HepG2 (cell line): ENCODE measurements at regions not wholly inside any gene's neighbourhood (a gene's known extent, or its start where the extent isn't known, plus 50 kb on each side); places are given as distances from the start of the nearest gene placed in this dataset.

Experiments used
- ATAC-seq: fragments of 200-7000 bp; cut with Tn5 transposase; 3 replicates; pipeline ENCODE4 v1.9.1; 2020; ENCODE audit warnings: mild to moderate bottlenecking, moderate library complexity
- BruUV-seq: library from RNA; stranded (reverse); fragments of 400-500 nt; replicated peaks from 2 replicates; lab custom pipeline; 2021; lab: Mats Ljungman, UMichigan
- CTCF ChIA-PET: fragments of 300-600 bp; formaldehyde crosslinking; extraction: SDS; loops from one replicate; lab custom pipeline; 2021; ENCODE audit warnings: low total read pairs, inconsistent platforms, low intra/inter-chr PET ratio; lab: Yijun Ruan, JAX
- POLR2A ChIA-PET: fragments of 350-600 bp; sonication (Branson Sonifier 250); formaldehyde crosslinking; loops from one replicate; lab custom pipeline; 2020; ENCODE audit warnings: antibody characterized with exemption, inconsistent platforms; lab: Yijun Ruan, JAX
- DNase-seq: peaks from one replicate; pipeline ENCODE4 v3.0.0-alpha.2; 2015; ENCODE audit warnings: low spot score
- FAIRE-seq: peaks from 3 replicates; lab custom pipeline; 2011; peaks lifted over from hg19 to GRCh38; lab: Jason Lieb, UNC
- H2AFZ ChIP-seq: one replicate; pipeline ENCODE4 v1.6.1; 2011; ENCODE audit warnings: low read length, inconsistent platforms
- H3K27ac ChIP-seq: fragments of 300-600 bp; 3 replicates; pipeline ENCODE4 v1.8.0; 2011; ENCODE audit warnings: mixed run types, mild to moderate bottlenecking, mixed read lengths, low read length, inconsistent platforms; ENCODE audit not compliant: insufficient read depth; ENCODE audit errors: extremely low read length
- H3K27me3 ChIP-seq, 2 experiments: fragments of 200-600 bp in 1 of 2; 2 replicates in 1 of 2; 3 replicates in 1 of 2; pipeline versions ENCODE4 v1.6.0 to v1.8.0; 2011; ENCODE audit warnings: low read length in 2 of 2, mild to moderate bottlenecking in 2 of 2, moderate library complexity in 2 of 2, inconsistent platforms in 1 of 2; ENCODE audit not compliant: insufficient read depth in 2 of 2, control insufficient read depth in 1 of 2
- H3K36me3 ChIP-seq, 2 experiments: fragments of 200-600 bp in 1 of 2; replicated peaks in 1 of 2; 2 replicates in 1 of 2; 3 replicates in 1 of 2; pipeline versions ENCODE4 v1.5.1 to v1.8.0; 2011; ENCODE audit warnings: low read length in 2 of 2, inconsistent platforms in 1 of 2; ENCODE audit not compliant: insufficient read depth in 2 of 2, control insufficient read depth in 1 of 2
- H3K4me1 ChIP-seq: 2 replicates; pipeline ENCODE4 v1.5.1; 2012; ENCODE audit warnings: low read length, inconsistent platforms; ENCODE audit not compliant: insufficient read depth
- H3K4me2 ChIP-seq: 2 replicates; pipeline ENCODE4 v1.6.0; 2011; ENCODE audit warnings: low read depth, low read length, inconsistent platforms
- H3K4me3 ChIP-seq, 3 experiments: fragments of 200-600 bp in 1 of 3; sonication (generic), shearing (Covaris generic) in 1 of 3; replicated peaks in 1 of 3; 2 replicates each; pipeline ENCODE4 v1.5.1; 2011 to 2016; ENCODE audit warnings: low read length in 3 of 3, inconsistent platforms in 2 of 3, low read depth in 2 of 3, mild to moderate bottlenecking in 2 of 3, control low read depth in 1 of 3, mixed read lengths in 1 of 3; ENCODE audit not compliant: insufficient read depth in 1 of 3
- H3K79me2 ChIP-seq: one replicate; pipeline ENCODE4 v1.6.1; 2011; ENCODE audit warnings: low read length, inconsistent platforms; ENCODE audit not compliant: insufficient read depth
- H3K9ac ChIP-seq: 2 replicates; pipeline ENCODE4 v1.6.0; 2011; ENCODE audit warnings: mild to moderate bottlenecking, low read depth, low read length, inconsistent platforms; ENCODE audit not compliant: insufficient read depth
- H3K9me3 ChIP-seq: 2 replicates; pipeline ENCODE4 v1.5.1; 2012; ENCODE audit warnings: mild to moderate bottlenecking, low read length
- H4K20me1 ChIP-seq: 2 replicates; pipeline ENCODE4 v1.6.0; 2011; ENCODE audit warnings: inconsistent platforms, mild to moderate bottlenecking, low read length, moderate library complexity; ENCODE audit not compliant: insufficient read depth
- MNT ChIP-seq: fragments of 450-650 bp; IDR thresholded peaks from 2 replicates; pipeline ENCODE4 v1.6.1; 2016
- PHF20 ChIP-seq: sonication (generic); formaldehyde crosslinking; IDR thresholded peaks from 2 replicates; pipeline ENCODE4 v1.5.0; 2020; ENCODE audit warnings: mild to moderate bottlenecking, missing genetic modification reagents
- XRCC5 ChIP-seq: fragments of 200-400 bp; formaldehyde crosslinking; optimal IDR thresholded peaks from 2 replicates; pipeline ENCODE3; 2017; ENCODE audit warnings: mild to moderate bottlenecking, low read length
- ZFP62 ChIP-seq: sonication (generic); formaldehyde crosslinking; IDR thresholded peaks from 2 replicates; pipeline ENCODE4 v1.4.0; 2020; ENCODE audit warnings: missing genetic modification reagents
- ZNF225 ChIP-seq: sonication (generic); formaldehyde crosslinking; IDR thresholded peaks from 2 replicates; pipeline ENCODE4 v1.4.0; 2020; ENCODE audit warnings: mild to moderate bottlenecking, missing genetic modification reagents
- ZNF550 ChIP-seq: sonication (generic); formaldehyde crosslinking; IDR thresholded peaks from 2 replicates; pipeline ENCODE4 v1.4.0; 2020; ENCODE audit warnings: mild to moderate bottlenecking, missing genetic modification reagents, borderline replicate concordance
- ZNF670 ChIP-seq: sonication (generic); formaldehyde crosslinking; IDR thresholded peaks from 2 replicates; pipeline ENCODE4 v1.8.0; 2022; ENCODE audit warnings: mild to moderate bottlenecking, missing genetic modification reagents, borderline replicate concordance
- ZNF891 ChIP-seq: sonication (generic); formaldehyde crosslinking; IDR thresholded peaks from 2 replicates; pipeline ENCODE4 v1.5.0; 2020; ENCODE audit warnings: mild to moderate bottlenecking, missing genetic modification reagents
- WGBS: methylation state at CpG from one replicate; pipeline ENCODE4 v1.1.6; 2017; ENCODE audit warnings: low lambda C conversion rate; 5-methylcytosine and 5-hydroxymethylcytosine counted together
- in situ Hi-C: cut with HindIII; loops from 2 replicates; pipeline ENCODE4 v1.10.0; 2017; ENCODE audit warnings: low pct_unique_long_range_greater_than_20kb; ENCODE audit not compliant: extremely low pct_ligation_motif_present
- intact Hi-C: fragments of 100-400 bp; cut with micrococcal nuclease; formaldehyde crosslinking; loops from one replicate; pipeline ENCODE4 v1.10.0; 2022; ENCODE audit not compliant: unreplicated experiment
- TF ChIP-seq, protein P1 (sequence below): sonication (generic); formaldehyde crosslinking; IDR thresholded peaks from 2 replicates; pipeline ENCODE4 v1.4.0; 2020; ENCODE audit warnings: missing genetic modification reagents
- TF ChIP-seq, protein P2 (sequence below): sonication (generic); formaldehyde crosslinking; IDR thresholded peaks from 2 replicates; pipeline ENCODE4 v1.5.0; 2020; ENCODE audit warnings: mild to moderate bottlenecking, missing genetic modification reagents, borderline replicate concordance

DNA sequence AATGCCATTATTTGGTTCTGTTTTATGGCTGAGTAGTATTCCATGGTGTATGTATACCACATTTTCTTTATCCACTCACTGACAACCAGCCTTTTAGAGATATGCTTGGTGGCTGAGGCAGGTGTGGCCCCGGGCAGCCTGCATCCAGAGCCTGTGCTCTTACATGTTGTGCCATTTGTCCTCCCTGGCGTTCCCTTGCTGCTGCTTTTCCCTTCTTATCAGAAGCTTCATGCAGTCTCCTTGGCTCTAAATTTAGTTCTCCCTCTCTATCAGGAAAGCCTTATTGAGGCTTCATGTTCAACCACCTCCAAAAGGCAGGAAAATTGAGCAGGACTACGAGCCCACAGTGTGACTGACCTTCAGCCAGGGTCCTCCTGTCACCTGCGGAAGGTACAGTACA lies 131.7 kb upstream of the ITGA6 start:
- WGBS, result 27% methylated on average over 4 of the region's 4 CpGs
- CTCF ChIA-PET, result no interaction called here
- intact Hi-C loops, result no loop called here

More for the DNA sequence above, 131.7 kb upstream of the ITGA6 start:
- Histone ChIP-seq H3K4me3 (no peak overlapping the region), H3K27ac (no peak overlapping the region), H3K36me3 (no peaks in the 10 kb centered on the region), H3K27me3 (peaks cover 0 to 24% of the 10 kb centered on the region in 2 experiments; a peak in 2 of 5 replicates), H3K9ac (no peak overlapping the region), H3K79me2 (no peaks in the 10 kb centered on the region), H4K20me1 (no peaks in the 10 kb centered on the region), H3K4me2 (no peak overlapping the region), H3K9me3 (no peaks in the 10 kb centered on the region), H3K4me1 (no peaks in the 10 kb centered on the region), H2AFZ (no peak overlapping the region)
- no TSS peak for BruUV-seq
- DNase-seq, result no peak
- POLR2A ChIA-PET, result no interaction called here
- in situ Hi-C loops, result no loop called here
- FAIRE-seq, result no peak
- TF ChIP-seq, protein P1, sequence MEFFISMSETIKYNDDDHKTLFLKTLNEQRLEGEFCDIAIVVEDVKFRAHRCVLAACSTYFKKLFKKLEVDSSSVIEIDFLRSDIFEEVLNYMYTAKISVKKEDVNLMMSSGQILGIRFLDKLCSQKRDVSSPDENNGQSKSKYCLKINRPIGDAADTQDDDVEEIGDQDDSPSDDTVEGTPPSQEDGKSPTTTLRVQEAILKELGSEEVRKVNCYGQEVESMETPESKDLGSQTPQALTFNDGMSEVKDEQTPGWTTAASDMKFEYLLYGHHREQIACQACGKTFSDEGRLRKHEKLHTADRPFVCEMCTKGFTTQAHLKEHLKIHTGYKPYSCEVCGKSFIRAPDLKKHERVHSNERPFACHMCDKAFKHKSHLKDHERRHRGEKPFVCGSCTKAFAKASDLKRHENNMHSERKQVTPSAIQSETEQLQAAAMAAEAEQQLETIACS (CRISPR knock-in tag), result no peak
- TF ChIP-seq PHF20, result no peak
- TF ChIP-seq ZNF225 (CRISPR knock-in tag), result no peak
- no peak for TF ChIP-seq ZNF670 (CRISPR knock-in tag)
- TF ChIP-seq ZFP62 (CRISPR knock-in tag), result no peak
- TF ChIP-seq, protein P2, sequence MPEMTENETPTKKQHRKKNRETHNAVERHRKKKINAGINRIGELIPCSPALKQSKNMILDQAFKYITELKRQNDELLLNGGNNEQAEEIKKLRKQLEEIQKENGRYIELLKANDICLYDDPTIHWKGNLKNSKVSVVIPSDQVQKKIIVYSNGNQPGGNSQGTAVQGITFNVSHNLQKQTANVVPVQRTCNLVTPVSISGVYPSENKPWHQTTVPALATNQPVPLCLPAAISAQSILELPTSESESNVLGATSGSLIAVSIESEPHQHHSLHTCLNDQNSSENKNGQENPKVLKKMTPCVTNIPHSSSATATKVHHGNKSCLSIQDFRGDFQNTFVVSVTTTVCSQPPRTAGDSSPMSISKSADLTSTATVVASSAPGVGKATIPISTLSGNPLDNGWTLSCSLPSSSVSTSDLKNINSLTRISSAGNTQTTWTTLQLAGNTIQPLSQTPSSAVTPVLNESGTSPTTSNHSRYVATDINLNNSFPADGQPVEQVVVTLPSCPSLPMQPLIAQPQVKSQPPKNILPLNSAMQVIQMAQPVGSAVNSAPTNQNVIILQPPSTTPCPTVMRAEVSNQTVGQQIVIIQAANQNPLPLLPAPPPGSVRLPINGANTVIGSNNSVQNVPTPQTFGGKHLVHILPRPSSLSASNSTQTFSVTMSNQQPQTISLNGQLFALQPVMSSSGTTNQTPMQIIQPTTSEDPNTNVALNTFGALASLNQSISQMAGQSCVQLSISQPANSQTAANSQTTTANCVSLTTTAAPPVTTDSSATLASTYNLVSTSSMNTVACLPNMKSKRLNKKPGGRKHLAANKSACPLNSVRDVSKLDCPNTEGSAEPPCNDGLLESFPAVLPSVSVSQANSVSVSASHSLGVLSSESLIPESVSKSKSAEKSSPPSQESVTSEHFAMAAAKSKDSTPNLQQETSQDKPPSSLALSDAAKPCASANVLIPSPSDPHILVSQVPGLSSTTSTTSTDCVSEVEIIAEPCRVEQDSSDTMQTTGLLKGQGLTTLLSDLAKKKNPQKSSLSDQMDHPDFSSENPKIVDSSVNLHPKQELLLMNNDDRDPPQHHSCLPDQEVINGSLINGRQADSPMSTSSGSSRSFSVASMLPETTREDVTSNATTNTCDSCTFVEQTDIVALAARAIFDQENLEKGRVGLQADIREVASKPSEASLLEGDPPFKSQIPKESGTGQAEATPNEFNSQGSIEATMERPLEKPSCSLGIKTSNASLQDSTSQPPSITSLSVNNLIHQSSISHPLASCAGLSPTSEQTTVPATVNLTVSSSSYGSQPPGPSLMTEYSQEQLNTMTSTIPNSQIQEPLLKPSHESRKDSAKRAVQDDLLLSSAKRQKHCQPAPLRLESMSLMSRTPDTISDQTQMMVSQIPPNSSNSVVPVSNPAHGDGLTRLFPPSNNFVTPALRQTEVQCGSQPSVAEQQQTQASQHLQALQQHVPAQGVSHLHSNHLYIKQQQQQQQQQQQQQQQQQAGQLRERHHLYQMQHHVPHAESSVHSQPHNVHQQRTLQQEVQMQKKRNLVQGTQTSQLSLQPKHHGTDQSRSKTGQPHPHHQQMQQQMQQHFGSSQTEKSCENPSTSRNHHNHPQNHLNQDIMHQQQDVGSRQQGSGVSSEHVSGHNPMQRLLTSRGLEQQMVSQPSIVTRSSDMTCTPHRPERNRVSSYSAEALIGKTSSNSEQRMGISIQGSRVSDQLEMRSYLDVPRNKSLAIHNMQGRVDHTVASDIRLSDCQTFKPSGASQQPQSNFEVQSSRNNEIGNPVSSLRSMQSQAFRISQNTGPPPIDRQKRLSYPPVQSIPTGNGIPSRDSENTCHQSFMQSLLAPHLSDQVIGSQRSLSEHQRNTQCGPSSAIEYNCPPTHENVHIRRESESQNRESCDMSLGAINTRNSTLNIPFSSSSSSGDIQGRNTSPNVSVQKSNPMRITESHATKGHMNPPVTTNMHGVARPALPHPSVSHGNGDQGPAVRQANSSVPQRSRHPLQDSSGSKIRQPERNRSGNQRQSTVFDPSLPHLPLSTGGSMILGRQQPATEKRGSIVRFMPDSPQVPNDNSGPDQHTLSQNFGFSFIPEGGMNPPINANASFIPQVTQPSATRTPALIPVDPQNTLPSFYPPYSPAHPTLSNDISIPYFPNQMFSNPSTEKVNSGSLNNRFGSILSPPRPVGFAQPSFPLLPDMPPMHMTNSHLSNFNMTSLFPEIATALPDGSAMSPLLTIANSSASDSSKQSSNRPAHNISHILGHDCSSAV (CRISPR knock-in tag), result no peak
- no peak for TF ChIP-seq ZNF550
- TF ChIP-seq ZNF891 (CRISPR knock-in tag), result no peak
- no peak for TF ChIP-seq XRCC5
- no peak for TF ChIP-seq MNT
- no peak for ATAC-seq
